ENCODE measurements at regions not wholly inside any gene's neighbourhood (a gene's known extent, or its start where the extent isn't known, plus 50 kb on each side); places are given as distances from the start of the nearest gene placed in this dataset.

DNA sequence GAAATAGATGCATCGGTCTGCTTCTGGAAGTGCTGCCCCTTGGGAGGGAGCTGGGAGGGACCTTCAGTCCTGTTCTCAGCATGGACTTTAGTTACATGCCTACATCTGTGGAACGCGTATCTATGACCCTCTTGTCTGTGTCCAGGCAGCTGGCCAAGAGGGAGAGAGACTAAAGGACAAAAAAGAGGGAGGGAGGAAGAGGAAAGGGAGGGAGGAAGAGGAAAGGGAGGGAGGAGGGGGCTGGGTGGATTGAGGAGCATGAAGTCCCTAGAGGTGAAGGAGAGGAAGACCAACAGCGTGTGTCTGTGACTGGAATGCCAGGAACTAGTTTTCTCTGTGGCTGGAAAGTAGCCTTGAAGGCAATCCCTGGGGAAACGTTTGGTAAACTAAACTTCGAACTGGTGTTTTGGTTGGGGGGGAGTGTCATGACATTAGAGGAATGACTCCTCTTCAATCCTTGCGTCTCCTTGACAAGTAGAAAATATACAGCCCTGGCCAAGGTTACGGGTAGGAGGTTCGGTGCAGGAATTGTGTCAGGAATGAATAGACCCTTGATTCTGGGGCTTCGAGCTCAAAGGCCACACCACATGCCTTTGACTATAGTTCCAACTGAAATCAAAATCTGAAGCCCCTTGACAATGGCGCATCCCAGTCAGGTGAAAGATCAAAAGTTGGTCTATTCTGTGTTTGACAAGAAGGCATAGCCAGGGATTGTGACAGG is 52.0 kb upstream of the PLEKHG1 start (continued):
- TF ChIP-seq, protein P1, sequence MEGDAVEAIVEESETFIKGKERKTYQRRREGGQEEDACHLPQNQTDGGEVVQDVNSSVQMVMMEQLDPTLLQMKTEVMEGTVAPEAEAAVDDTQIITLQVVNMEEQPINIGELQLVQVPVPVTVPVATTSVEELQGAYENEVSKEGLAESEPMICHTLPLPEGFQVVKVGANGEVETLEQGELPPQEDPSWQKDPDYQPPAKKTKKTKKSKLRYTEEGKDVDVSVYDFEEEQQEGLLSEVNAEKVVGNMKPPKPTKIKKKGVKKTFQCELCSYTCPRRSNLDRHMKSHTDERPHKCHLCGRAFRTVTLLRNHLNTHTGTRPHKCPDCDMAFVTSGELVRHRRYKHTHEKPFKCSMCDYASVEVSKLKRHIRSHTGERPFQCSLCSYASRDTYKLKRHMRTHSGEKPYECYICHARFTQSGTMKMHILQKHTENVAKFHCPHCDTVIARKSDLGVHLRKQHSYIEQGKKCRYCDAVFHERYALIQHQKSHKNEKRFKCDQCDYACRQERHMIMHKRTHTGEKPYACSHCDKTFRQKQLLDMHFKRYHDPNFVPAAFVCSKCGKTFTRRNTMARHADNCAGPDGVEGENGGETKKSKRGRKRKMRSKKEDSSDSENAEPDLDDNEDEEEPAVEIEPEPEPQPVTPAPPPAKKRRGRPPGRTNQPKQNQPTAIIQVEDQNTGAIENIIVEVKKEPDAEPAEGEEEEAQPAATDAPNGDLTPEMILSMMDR (CRISPR knock-in tag; IDR thresholded peaks at IDR 0.05) = peak; percentile 15; the same call in 1 of the 2 replicates
- TF ChIP-seq TEAD3 (CRISPR knock-in tag; optimal IDR thresholded peaks at IDR 0.05; ENCODE audit: borderline replicate concordance) = peak; percentile 3
- 0 out of 2 replicates have a peak, but pooled peaks have one; percentile 33 for TF ChIP-seq ZNF644 (CRISPR knock-in tag; IDR thresholded peaks at IDR 0.05; ENCODE audit: low read depth)
- TF ChIP-seq, protein P2, sequence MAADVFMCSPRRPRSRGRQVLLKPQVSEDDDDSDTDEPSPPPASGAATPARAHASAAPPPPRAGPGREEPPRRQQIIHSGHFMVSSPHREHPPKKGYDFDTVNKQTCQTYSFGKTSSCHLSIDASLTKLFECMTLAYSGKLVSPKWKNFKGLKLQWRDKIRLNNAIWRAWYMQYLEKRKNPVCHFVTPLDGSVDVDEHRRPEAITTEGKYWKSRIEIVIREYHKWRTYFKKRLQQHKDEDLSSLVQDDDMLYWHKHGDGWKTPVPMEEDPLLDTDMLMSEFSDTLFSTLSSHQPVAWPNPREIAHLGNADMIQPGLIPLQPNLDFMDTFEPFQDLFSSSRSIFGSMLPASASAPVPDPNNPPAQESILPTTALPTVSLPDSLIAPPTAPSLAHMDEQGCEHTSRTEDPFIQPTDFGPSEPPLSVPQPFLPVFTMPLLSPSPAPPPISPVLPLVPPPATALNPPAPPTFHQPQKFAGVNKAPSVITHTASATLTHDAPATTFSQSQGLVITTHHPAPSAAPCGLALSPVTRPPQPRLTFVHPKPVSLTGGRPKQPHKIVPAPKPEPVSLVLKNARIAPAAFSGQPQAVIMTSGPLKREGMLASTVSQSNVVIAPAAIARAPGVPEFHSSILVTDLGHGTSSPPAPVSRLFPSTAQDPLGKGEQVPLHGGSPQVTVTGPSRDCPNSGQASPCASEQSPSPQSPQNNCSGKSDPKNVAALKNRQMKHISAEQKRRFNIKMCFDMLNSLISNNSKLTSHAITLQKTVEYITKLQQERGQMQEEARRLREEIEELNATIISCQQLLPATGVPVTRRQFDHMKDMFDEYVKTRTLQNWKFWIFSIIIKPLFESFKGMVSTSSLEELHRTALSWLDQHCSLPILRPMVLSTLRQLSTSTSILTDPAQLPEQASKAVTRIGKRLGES (CRISPR knock-in tag; IDR thresholded peaks at IDR 0.05; ENCODE audit: borderline replicate concordance) = no peak
- no peak for TF ChIP-seq GRHL1 (CRISPR knock-in tag; conservative IDR thresholded peaks at IDR 0.05)
- TF ChIP-seq HDAC2 (CRISPR knock-in tag; IDR thresholded peaks at IDR 0.05) = no peak; the same call in 1 of the 2 replicates
- no peak for TF ChIP-seq ETV5 (CRISPR knock-in tag; IDR thresholded peaks at IDR 0.05; ENCODE audit: borderline replicate concordance)
- no peak for TF ChIP-seq ZNF30 (CRISPR knock-in tag; IDR thresholded peaks at IDR 0.05)
- no peak for TF ChIP-seq HOXA9 (CRISPR knock-in tag; IDR thresholded peaks at IDR 0.05; ENCODE audit: borderline replicate concordance)
- TF ChIP-seq REPIN1 (CRISPR knock-in tag; IDR thresholded peaks at IDR 0.05; ENCODE audit: borderline replicate concordance, low read depth) = no peak
- TF ChIP-seq ZNF512 (CRISPR knock-in tag; IDR thresholded peaks at IDR 0.05) = no peak
- TF ChIP-seq, protein P3, sequence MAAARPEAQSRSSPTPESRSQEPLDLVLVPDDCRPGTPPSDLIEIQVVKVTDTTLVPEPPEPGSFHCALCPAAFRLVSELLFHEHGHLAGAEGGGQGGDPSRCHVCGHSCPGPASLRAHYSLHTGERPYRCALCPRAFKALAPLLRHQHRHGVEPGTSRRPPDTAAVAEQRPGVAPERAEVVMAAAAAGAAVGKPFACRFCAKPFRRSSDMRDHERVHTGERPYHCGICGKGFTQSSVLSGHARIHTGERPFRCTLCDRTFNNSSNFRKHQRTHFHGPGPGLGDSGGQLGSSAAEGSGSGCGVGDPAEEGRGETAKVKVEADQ (CRISPR knock-in tag; IDR thresholded peaks at IDR 0.05; ENCODE audit: borderline replicate concordance) = no peak
- no peak for TF ChIP-seq PHF8 (CRISPR knock-in tag; IDR thresholded peaks at IDR 0.05)
- no peak for TF ChIP-seq AGO1 (IDR thresholded peaks at IDR 0.05; ENCODE audit: low read depth, low read length, poor library complexity, severe bottlenecking)
- TF ChIP-seq ZNF326 (CRISPR knock-in tag; IDR thresholded peaks at IDR 0.05; ENCODE audit: borderline replicate concordance) = no peak

Measured in HepG2 (cell line).